A549 (cell line): ENCODE measurements at regions not wholly inside any gene's neighbourhood (a gene's known extent, or its start where the extent isn't known, plus 50 kb on each side); places are given as distances from the start of the nearest gene placed in this dataset.
A peak's percentile ranks its signal among the peaks of the same experiment; 100 is the strongest.

Experiments
- BHLHE40 ChIP-seq: IDR thresholded peaks from 2 replicates; pipeline ENCODE4 v1.6.1; 2012; ENCODE audit warnings: low read depth, low read length, inconsistent platforms
- CBX2 ChIP-seq: fragments of 200-600 bp; sonication (generic); IDR thresholded peaks from 2 replicates; pipeline ENCODE4 v1.6.1; 2016; ENCODE audit warnings: low read depth, mild to moderate bottlenecking, borderline replicate concordance
- CBX8 ChIP-seq: fragments of 200-600 bp; sonication (generic); IDR thresholded peaks from 2 replicates; pipeline ENCODE4 v1.6.1; 2016
- CEBPB ChIP-seq, 2 experiments: fragments of >200 bp in 1 of 2; sonication (Bioruptor Twin) in 1 of 2; formaldehyde crosslinking in 1 of 2; IDR thresholded peaks; 2 replicates each; pipeline ENCODE4 v1.6.1; 2012 to 2016
- CHD2 ChIP-seq: fragments of 150-350 bp; IDR thresholded peaks from 2 replicates; pipeline ENCODE4 v1.6.1; 2014; ENCODE audit warnings: low read length; ENCODE audit not compliant: partially characterized antibody
- EHF ChIP-seq: fragments of 250-450 bp; sonication (Bioruptor Pico); IDR thresholded peaks from 2 replicates; pipeline ENCODE4 v1.5.0; 2020; ENCODE audit warnings: mild to moderate bottlenecking
- EP300 ChIP-seq, 2 experiments: fragments of >200 bp; sonication (Bioruptor Twin); formaldehyde crosslinking; IDR thresholded peaks; 2 replicates in 1 of 2; 3 replicates in 1 of 2; pipeline ENCODE4 v1.6.1; 2016 to 2017
- FOSB ChIP-seq: fragments of 250-450 bp; sonication (Bioruptor Pico); IDR thresholded peaks from 2 replicates; pipeline ENCODE4 v1.5.0; 2020; ENCODE audit warnings: mild to moderate bottlenecking, moderate library complexity
- FOSL2 ChIP-seq, 2 experiments: fragments of 450-650 bp in 1 of 2; fragments of >200 bp in 1 of 2; sonication (Bioruptor Twin) in 1 of 2; formaldehyde crosslinking; IDR thresholded peaks; 2 replicates each; pipeline versions ENCODE4 v1.5.0 to v1.6.1; 2016 to 2020; ENCODE audit warnings: mild to moderate bottlenecking in 1 of 2, moderate library complexity in 1 of 2
- FOXS1 ChIP-seq: fragments of 250-450 bp; sonication (Bioruptor Pico); IDR thresholded peaks from 2 replicates; pipeline ENCODE4 v1.5.0; 2020; ENCODE audit warnings: mild to moderate bottlenecking, moderate library complexity
- GATA3 ChIP-seq: IDR thresholded peaks from 2 replicates; pipeline ENCODE4 v1.6.1; 2012; ENCODE audit warnings: borderline replicate concordance
- HDAC2 ChIP-seq: fragments of 200-600 bp; sonication (generic); IDR thresholded peaks from 2 replicates; pipeline ENCODE4 v1.6.1; 2016
- HEYL ChIP-seq: fragments of 250-450 bp; sonication (Bioruptor Pico); IDR thresholded peaks from 2 replicates; pipeline ENCODE4 v1.8.0; 2021; ENCODE audit warnings: mild to moderate bottlenecking, moderate library complexity
- HOXB13 ChIP-seq: fragments of 250-450 bp; sonication (Bioruptor Pico); IDR thresholded peaks from 2 replicates; pipeline ENCODE4 v1.5.0; 2020; ENCODE audit warnings: low read depth, mild to moderate bottlenecking, moderate library complexity
- JUN ChIP-seq, 2 experiments: fragments of >200 bp; sonication (Bioruptor Twin); formaldehyde crosslinking; IDR thresholded peaks; 2 replicates in 1 of 2; 3 replicates in 1 of 2; pipeline ENCODE4 v1.6.1; 2016 to 2017
- JUNB ChIP-seq: fragments of >200 bp; sonication (Bioruptor Twin); formaldehyde crosslinking; IDR thresholded peaks from 2 replicates; pipeline ENCODE4 v1.6.1; 2016
- NFE2L2 ChIP-seq: fragments of 150-350 bp; conservative IDR thresholded peaks from 2 replicates; pipeline ENCODE4 v1.6.1; 2014; ENCODE audit warnings: low read length
- NPAS2 ChIP-seq: fragments of 250-450 bp; sonication (Bioruptor Pico); IDR thresholded peaks from 2 replicates; pipeline ENCODE4 v1.8.0; 2022; ENCODE audit warnings: mild to moderate bottlenecking, moderate library complexity, borderline replicate concordance
- POLR2A ChIP-seq: IDR thresholded peaks from 2 replicates; pipeline ENCODE4 v1.6.1; 2012; ENCODE audit warnings: mild to moderate bottlenecking, low read length
- POLR2AphosphoS2 ChIP-seq: conservative IDR thresholded peaks from 2 replicates; pipeline ENCODE4 v1.6.1; 2012; ENCODE audit warnings: low read length, improper control_type of control experiment, inconsistent platforms
- SREBF2 ChIP-seq: fragments of 450-650 bp; IDR thresholded peaks from 2 replicates; pipeline ENCODE4 v1.6.1; 2014; ENCODE audit warnings: mild to moderate bottlenecking, moderate library complexity
- ZFP36 ChIP-seq: fragments of 450-650 bp; IDR thresholded peaks from 2 replicates; pipeline ENCODE4 v1.6.1; 2014; ENCODE audit warnings: borderline replicate concordance; ENCODE audit not compliant: partially characterized antibody
- ZNF302 ChIP-seq: fragments of 250-450 bp; sonication (Bioruptor Pico); IDR thresholded peaks from 2 replicates; pipeline ENCODE4 v1.9.0; 2021; ENCODE audit warnings: inconsistent platforms, mild to moderate bottlenecking, moderate library complexity
- TF ChIP-seq, protein P1 (sequence below): fragments of 250-450 bp; sonication (Bioruptor Pico); IDR thresholded peaks from 2 replicates; pipeline ENCODE4 v1.5.0; 2021; ENCODE audit warnings: mild to moderate bottlenecking, moderate library complexity, borderline replicate concordance
- TF ChIP-seq, protein P2 (sequence below): fragments of 450-650 bp; IDR thresholded peaks from 2 replicates; pipeline ENCODE4 v1.6.1; 2014; ENCODE audit warnings: antibody characterized with exemption
- TF ChIP-seq, protein P3 (sequence below): fragments of >200 bp; sonication (Bioruptor Twin); formaldehyde crosslinking; IDR thresholded peaks from 2 replicates; pipeline ENCODE4 v1.6.1; 2016
- TF ChIP-seq, protein P4 (sequence below): IDR thresholded peaks from 2 replicates; pipeline ENCODE4 v1.6.1; 2012; ENCODE audit warnings: low read depth, borderline replicate concordance
- TF ChIP-seq, protein P5 (sequence below): IDR thresholded peaks from 2 replicates; pipeline ENCODE4 v1.6.1; 2012
- TF ChIP-seq, protein P6 (sequence below): fragments of >200 bp; sonication (Bioruptor Twin); formaldehyde crosslinking; IDR thresholded peaks from 3 replicates; pipeline ENCODE4 v1.6.1; 2016

DNA sequence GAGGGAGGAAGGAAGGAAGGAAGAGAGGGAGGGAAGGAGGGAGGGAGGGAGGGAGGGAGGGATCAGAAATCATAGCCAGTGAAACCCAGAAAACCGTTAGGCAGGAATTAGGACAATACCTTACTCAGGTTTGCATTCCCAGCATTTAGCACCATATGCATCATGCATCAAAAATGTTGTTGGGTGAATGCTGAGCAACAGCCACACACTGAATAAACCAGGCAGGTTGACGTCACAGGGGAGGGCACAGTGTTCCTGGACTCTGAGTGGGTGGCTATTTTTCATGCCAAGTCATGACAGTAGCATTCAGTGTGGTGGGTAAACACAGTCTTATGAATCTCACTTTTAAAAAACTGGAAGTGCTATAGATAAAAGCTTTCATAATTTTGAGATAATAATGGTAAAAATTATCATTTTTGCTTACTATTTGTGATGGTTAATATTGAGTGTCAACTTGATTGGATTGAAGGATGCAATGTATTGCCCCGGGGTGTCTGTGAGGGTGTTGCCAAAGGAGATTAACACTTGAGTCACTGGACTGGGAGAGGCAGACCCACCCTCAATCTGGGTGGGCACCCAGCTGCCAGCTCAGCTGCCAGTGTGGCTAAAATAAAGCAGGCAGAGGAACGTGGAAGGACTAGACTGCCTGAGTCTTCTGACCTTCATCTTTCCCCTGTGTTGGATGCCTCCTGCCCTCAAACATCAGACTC, 199.1 kb upstream of the PRKCQ start (continued):
- TF ChIP-seq POLR2AphosphoS2 (no peak), CBX2 (no peak), ZNF302 (CRISPR knock-in tag) (no peak), CHD2 (no peak), CEBPB (IDR thresholded peaks at IDR 0.05) (peak in 1 of 2 experiments; percentile 30; a peak in 1 of 4 replicates), SREBF2 (no peak), FOSB (CRISPR knock-in tag) (no peak), NPAS2 (CRISPR knock-in tag) (no peak), NFE2L2 (peak; percentile 57), HDAC2 (no peak), CBX8 (no peak), EP300 (IDR thresholded peaks at IDR 0.05) (peak; percentile 53 to 73; a peak in 3 of 5 replicates), HEYL (CRISPR knock-in tag) (no peak), HOXB13 (CRISPR knock-in tag) (no peak), POLR2A (no peak), JUN (IDR thresholded peaks at IDR 0.05) (peak in 1 of 2 experiments; percentile 49; a peak in 2 of 5 replicates), BHLHE40 (no peak), FOXS1 (no peak), FOSL2 (IDR thresholded peaks at IDR 0.05) (peak; percentile 53), FOSL2 (CRISPR knock-in tag; IDR thresholded peaks at IDR 0.05) (peak; percentile 88), GATA3 (peak; percentile 83; the same call in 1 of the 2 replicates), JUNB (peak; percentile 83), ZFP36 (no peak), EHF (CRISPR knock-in tag) (no peak)
- TF ChIP-seq, protein P1, sequence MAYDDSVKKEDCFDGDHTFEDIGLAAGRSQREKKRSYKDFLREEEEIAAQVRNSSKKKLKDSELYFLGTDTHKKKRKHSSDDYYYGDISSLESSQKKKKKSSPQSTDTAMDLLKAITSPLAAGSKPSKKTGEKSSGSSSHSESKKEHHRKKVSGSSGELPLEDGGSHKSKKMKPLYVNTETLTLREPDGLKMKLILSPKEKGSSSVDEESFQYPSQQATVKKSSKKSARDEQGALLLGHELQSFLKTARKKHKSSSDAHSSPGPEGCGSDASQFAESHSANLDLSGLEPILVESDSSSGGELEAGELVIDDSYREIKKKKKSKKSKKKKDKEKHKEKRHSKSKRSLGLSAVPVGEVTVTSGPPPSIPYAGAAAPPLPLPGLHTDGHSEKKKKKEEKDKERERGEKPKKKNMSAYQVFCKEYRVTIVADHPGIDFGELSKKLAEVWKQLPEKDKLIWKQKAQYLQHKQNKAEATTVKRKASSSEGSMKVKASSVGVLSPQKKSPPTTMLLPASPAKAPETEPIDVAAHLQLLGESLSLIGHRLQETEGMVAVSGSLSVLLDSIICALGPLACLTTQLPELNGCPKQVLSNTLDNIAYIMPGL (CRISPR knock-in tag), result no peak
- TF ChIP-seq, protein P2, sequence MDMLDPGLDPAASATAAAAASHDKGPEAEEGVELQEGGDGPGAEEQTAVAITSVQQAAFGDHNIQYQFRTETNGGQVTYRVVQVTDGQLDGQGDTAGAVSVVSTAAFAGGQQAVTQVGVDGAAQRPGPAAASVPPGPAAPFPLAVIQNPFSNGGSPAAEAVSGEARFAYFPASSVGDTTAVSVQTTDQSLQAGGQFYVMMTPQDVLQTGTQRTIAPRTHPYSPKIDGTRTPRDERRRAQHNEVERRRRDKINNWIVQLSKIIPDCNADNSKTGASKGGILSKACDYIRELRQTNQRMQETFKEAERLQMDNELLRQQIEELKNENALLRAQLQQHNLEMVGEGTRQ, result no peak
- TF ChIP-seq, protein P3, sequence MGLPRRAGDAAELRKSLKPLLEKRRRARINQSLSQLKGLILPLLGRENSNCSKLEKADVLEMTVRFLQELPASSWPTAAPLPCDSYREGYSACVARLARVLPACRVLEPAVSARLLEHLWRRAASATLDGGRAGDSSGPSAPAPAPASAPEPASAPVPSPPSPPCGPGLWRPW, result no peak
- TF ChIP-seq, protein P4, sequence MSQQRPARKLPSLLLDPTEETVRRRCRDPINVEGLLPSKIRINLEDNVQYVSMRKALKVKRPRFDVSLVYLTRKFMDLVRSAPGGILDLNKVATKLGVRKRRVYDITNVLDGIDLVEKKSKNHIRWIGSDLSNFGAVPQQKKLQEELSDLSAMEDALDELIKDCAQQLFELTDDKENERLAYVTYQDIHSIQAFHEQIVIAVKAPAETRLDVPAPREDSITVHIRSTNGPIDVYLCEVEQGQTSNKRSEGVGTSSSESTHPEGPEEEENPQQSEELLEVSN, result no peak
- TF ChIP-seq, protein P5, sequence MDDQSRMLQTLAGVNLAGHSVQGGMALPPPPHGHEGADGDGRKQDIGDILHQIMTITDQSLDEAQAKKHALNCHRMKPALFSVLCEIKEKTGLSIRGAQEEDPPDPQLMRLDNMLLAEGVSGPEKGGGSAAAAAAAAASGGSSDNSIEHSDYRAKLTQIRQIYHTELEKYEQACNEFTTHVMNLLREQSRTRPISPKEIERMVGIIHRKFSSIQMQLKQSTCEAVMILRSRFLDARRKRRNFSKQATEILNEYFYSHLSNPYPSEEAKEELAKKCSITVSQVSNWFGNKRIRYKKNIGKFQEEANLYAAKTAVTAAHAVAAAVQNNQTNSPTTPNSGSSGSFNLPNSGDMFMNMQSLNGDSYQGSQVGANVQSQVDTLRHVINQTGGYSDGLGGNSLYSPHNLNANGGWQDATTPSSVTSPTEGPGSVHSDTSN, result 0 out of 2 replicates have a peak, but pooled peaks have one; percentile 31
- TF ChIP-seq, protein P6, sequence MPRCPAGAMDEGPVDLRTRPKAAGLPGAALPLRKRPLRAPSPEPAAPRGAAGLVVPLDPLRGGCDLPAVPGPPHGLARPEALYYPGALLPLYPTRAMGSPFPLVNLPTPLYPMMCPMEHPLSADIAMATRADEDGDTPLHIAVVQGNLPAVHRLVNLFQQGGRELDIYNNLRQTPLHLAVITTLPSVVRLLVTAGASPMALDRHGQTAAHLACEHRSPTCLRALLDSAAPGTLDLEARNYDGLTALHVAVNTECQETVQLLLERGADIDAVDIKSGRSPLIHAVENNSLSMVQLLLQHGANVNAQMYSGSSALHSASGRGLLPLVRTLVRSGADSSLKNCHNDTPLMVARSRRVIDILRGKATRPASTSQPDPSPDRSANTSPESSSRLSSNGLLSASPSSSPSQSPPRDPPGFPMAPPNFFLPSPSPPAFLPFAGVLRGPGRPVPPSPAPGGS, result no peak
